Iris pigment epithelial cell (primary cell): ENCODE measurements at regions not wholly inside any gene's neighbourhood (a gene's known extent, or its start where the extent isn't known, plus 50 kb on each side); places are given as distances from the start of the nearest gene placed in this dataset.
"Not testable (repeated sequence)": the region's sequence is repeated elsewhere in the genome, so short reads cannot be mapped to it uniquely, and the experiment has no call there.

Source experiments
- DNase-seq: peaks from one replicate; pipeline ENCODE4 v3.0.0-alpha.2; 2011; ENCODE audit warnings: low read depth

GRCh38 chr6:8177721-8178120, 75.4 kb upstream of the EEF1E1 start:
- peak; percentile 55 for DNase-seq

- no peak for DNase-seq
These were observed 72.9 kb upstream of the EEF1E1 start for GRCh38 chr6:8175046-8175777.

GRCh38 chr6:8174571-8174970, 72.2 kb upstream of the EEF1E1 start:
- DNase-seq, result no peak

GRCh38 chr6:8172530-8172929, 70.2 kb upstream of the EEF1E1 start:
- no peak for DNase-seq

- no peak for DNase-seq
These were observed 68.4 kb upstream of the EEF1E1 start for GRCh38 chr6:8170754-8171153.

GRCh38 chr6:8170245-8170644, 67.9 kb upstream of the EEF1E1 start:
- DNase-seq, result no peak

GRCh38 chr6:8166156-8166555, 63.8 kb upstream of the EEF1E1 start:
- no peak for DNase-seq

GRCh38 chr6:8165008-8165407, 62.7 kb upstream of the EEF1E1 start:
- not testable (repeated sequence) for DNase-seq

GRCh38 chr6:8164281-8164680, 61.9 kb upstream of the EEF1E1 start:
- DNase-seq, result not testable (repeated sequence)

- DNase-seq, result no peak
These were observed 57.6 kb upstream of the EEF1E1 start for GRCh38 chr6:8159966-8160365.

- no peak for DNase-seq
These were observed 55.5 kb upstream of the EEF1E1 start for GRCh38 chr6:8157839-8158238.

- no peak for DNase-seq
These were observed 53.1 kb upstream of the EEF1E1 start for GRCh38 chr6:8155259-8156012.
